OCI-LY3 (cell line): ENCODE measurements at regions not wholly inside any gene's neighbourhood (a gene's known extent, or its start where the extent isn't known, plus 50 kb on each side); places are given as distances from the start of the nearest gene placed in this dataset.

Experiments
- CTCF ChIP-seq: fragments of 200-600, 300-600 bp; sonication (generic); IDR thresholded peaks from 2 replicates; pipeline ENCODE4 v1.5.1; 2014; ENCODE audit warnings: antibody characterized with exemption, low read length, low read depth
- EZH2phosphoT487 ChIP-seq: fragments of 200-600 bp; shearing (Covaris generic); IDR thresholded peaks from 2 replicates; pipeline ENCODE4 v1.6.1; 2018; ENCODE audit warnings: antibody characterized with exemption, mixed run types, low read depth

GRCh38 chr1:71228241-71228640 lies 147.4 kb upstream of the ZRANB2 start:
- no peak for TF ChIP-seq CTCF
- no peak for TF ChIP-seq EZH2phosphoT487
